Transverse colon (tissue), 4 donors: ENCODE measurements at regions not wholly inside any gene's neighbourhood (a gene's known extent, or its start where the extent isn't known, plus 50 kb on each side); places are given as distances from the start of the nearest gene placed in this dataset.

ENCODE experiments used
- DNase-seq: peaks from one replicate; pipeline ENCODE4 v3.0.0-alpha.2; 2019
- H3K27ac ChIP-seq, 4 donors: fragments of 200-600 bp; sonication (generic); 2 replicates each; pipeline ENCODE4 v1.5.1; 2016 to 2018; ENCODE audit warnings: inconsistent platforms in 4 of 4
- H3K27me3 ChIP-seq: fragments of 200-600 bp; sonication (generic); 2 replicates; pipeline ENCODE4 v1.5.1; 2017; ENCODE audit warnings: inconsistent platforms
- H3K36me3 ChIP-seq, 4 donors: fragments of 200-600 bp; sonication (generic); 2 replicates each; pipeline ENCODE4 v1.5.1; 2017 to 2019; ENCODE audit warnings: inconsistent platforms in 4 of 4
- H3K4me1 ChIP-seq, 4 donors: fragments of 200-600 bp; sonication (generic); 2 replicates each; pipeline ENCODE4 v1.5.1; 2017 to 2020; ENCODE audit warnings: inconsistent platforms in 4 of 4
- H3K4me3 ChIP-seq, 4 donors: fragments of 200-600 bp; sonication (generic); 1 replicate in 1 of 4; 2 replicates in 3 of 4; pipeline versions ENCODE4 v1.5.1 to v1.6.1; 2017 to 2019; ENCODE audit warnings: inconsistent platforms in 4 of 4
- H3K9me3 ChIP-seq, 2 donors: fragments of 200-600 bp; sonication (generic); 2 replicates each; pipeline ENCODE4 v1.5.1; 2017 to 2019; ENCODE audit warnings: inconsistent platforms in 2 of 2
- CTCF ChIP-seq, 5 experiments: fragments of 200-600 bp in 3 of 5; fragments of 450-650 bp in 2 of 5; sonication (generic) in 3 of 5; IDR thresholded peaks; 1 replicate in 2 of 5; 2 replicates in 3 of 5; pipeline ENCODE4 v1.5.1; 2016 to 2017; ENCODE audit warnings: antibody characterized with exemption in 5 of 5, inconsistent platforms in 3 of 5, mild to moderate bottlenecking in 2 of 5, moderate library complexity in 1 of 5
- EP300 ChIP-seq: sonication (generic); formaldehyde crosslinking; IDR thresholded peaks from one replicate; pipeline ENCODE4 v1.6.1; 2017; ENCODE audit warnings: antibody characterized with exemption, low read depth
- POLR2A ChIP-seq: fragments of 450-650 bp; IDR thresholded peaks from one replicate; pipeline ENCODE4 v1.6.1; 2016; ENCODE audit warnings: antibody characterized with exemption, mild to moderate bottlenecking, moderate library complexity
- POLR2AphosphoS5 ChIP-seq, 3 donors: sonication (generic); formaldehyde crosslinking; IDR thresholded peaks; one replicate each; pipeline ENCODE4 v1.6.1; 2016; ENCODE audit warnings: antibody characterized with exemption in 3 of 3
- WGBS, 2 donors: methylation state at CpG; one replicate each; pipeline ENCODE4 v1.1.5; 2018; ENCODE audit warnings: low coverage in 1 of 2; 5-methylcytosine and 5-hydroxymethylcytosine counted together
- in situ Hi-C, 4 donors: fragments of 200-750 bp; cut with MboI; loops; one replicate each; pipeline versions ENCODE4 v1.15.0 to v1.15.1; 2017; ENCODE audit warnings: low sequenced_read_pairs in 3 of 4, low pct_ligation_motif_present in 1 of 4, low pct_unique_long_range_greater_than_20kb in 1 of 4
- intact Hi-C: fragments of 100-400 bp; cut with DNase I; formaldehyde crosslinking; loops from one replicate; pipeline ENCODE4 v1.15.1; 2023; ENCODE audit warnings: low total_unique reads

GRCh38 chr3:148083526-148084182 is 614.0 kb upstream of the AGTR1 start:
- Histone ChIP-seq H3K36me3 (no peaks in the 10 kb centered on the region), H3K27ac (no peak overlapping the region), H3K9me3 (no peaks in the 10 kb centered on the region), H3K4me1 (no peaks in the 10 kb centered on the region), H3K27me3 (no peaks in the 10 kb centered on the region), H3K4me3 (no peak overlapping the region)
- no peak for TF ChIP-seq POLR2AphosphoS5 (IDR thresholded peaks at IDR 0.05)
- TF ChIP-seq EP300: no peak
- no peak for TF ChIP-seq CTCF (IDR thresholded peaks at IDR 0.05)
- TF ChIP-seq POLR2A: no peak
- no peak for DNase-seq
- 58 to 68% methylated on average over 6 to 8 of the region's 8 CpGs for WGBS, 2 donors
- intact Hi-C loops (no loop called here), in situ Hi-C loops (no loop called here)

DNA sequence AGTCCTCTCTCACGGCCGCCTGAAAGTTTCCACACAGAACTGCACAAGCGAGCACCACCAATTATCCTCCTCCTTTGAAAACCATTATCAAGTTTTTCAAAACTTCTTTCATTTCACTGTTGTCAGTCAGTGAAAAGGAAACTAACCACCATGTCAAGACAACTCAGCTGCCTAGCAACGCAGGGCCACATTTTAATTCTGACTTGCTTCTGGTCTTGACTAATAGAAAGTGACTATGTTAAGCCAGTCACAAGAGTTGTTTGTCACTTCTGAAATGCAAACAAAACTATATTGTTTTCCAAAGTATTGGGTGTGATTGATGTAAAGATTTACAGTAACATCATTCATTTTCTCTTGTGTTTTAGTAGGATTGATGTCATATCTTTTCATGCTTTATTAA is 612.8 kb upstream of the AGTR1 start:
- Histone ChIP-seq H3K9me3 (no peaks in the 10 kb centered on the region), H3K27ac (no peak overlapping the region), H3K36me3 (no peaks in the 10 kb centered on the region), H3K4me3 (no peak overlapping the region), H3K4me1 (no peaks in the 10 kb centered on the region), H3K27me3 (no peaks in the 10 kb centered on the region)
- no peak for DNase-seq
- intact Hi-C loops: no loop called here
- TF ChIP-seq POLR2A (no peak), CTCF (IDR thresholded peaks at IDR 0.05) (no peak), EP300 (no peak), POLR2AphosphoS5 (IDR thresholded peaks at IDR 0.05) (no peak)
- WGBS, 2 donors: 59 to 64% methylated on average over 4 of the region's 4 CpGs
- in situ Hi-C loops: no loop called here

- Histone ChIP-seq H3K36me3 (no peaks in the 10 kb centered on the region), H3K9me3 (no peaks in the 10 kb centered on the region), H3K27me3 (no peaks in the 10 kb centered on the region), H3K4me3 (no peak overlapping the region), H3K27ac (no peak overlapping the region), H3K4me1 (no peaks in the 10 kb centered on the region)
- TF ChIP-seq CTCF (IDR thresholded peaks at IDR 0.05) (no peak), EP300 (no peak), POLR2AphosphoS5 (IDR thresholded peaks at IDR 0.05) (no peak), POLR2A (no peak)
- in situ Hi-C loops: no loop called here
- no peak for DNase-seq
- intact Hi-C loops: no loop called here
- WGBS, 2 donors: 77 to 83% methylated on average over 3 to 6 of the region's 6 CpGs
These were observed 609.9 kb upstream of the AGTR1 start for GRCh38 chr3:148087601-148088371.

- no peak overlapping the region for H3K27ac ChIP-seq
- in situ Hi-C loops: no loop called here
- H3K4me1 ChIP-seq: no peaks in the 10 kb centered on the region
- TF ChIP-seq POLR2AphosphoS5 (IDR thresholded peaks at IDR 0.05): no peak
- no peak for TF ChIP-seq CTCF (IDR thresholded peaks at IDR 0.05)
- TF ChIP-seq EP300: no peak
- TF ChIP-seq POLR2A: no peak
- no peak overlapping the region for H3K4me3 ChIP-seq
- intact Hi-C loops: no loop called here
- no peak for DNase-seq
- H3K9me3 ChIP-seq: no peaks in the 10 kb centered on the region
- no peaks in the 10 kb centered on the region for H3K36me3 ChIP-seq
- H3K27me3 ChIP-seq: no peaks in the 10 kb centered on the region
These were observed 608.5 kb upstream of the AGTR1 start for GRCh38 chr3:148089171-148089570.
